Neuronal stem cell (in vitro differentiated cells): ENCODE measurements at regions not wholly inside any gene's neighbourhood (a gene's known extent, or its start where the extent isn't known, plus 50 kb on each side); places are given as distances from the start of the nearest gene placed in this dataset.

Experiments used
- DNase-seq: peaks from one replicate; pipeline ENCODE4 v3.0.0-alpha.2; 2013; ENCODE audit warnings: low spot score
- H2AFZ ChIP-seq: one replicate; pipeline ENCODE4 v1.6.1; 2013; ENCODE audit warnings: mild to moderate bottlenecking, low read length, inconsistent platforms
- H2AK5ac ChIP-seq: 2 replicates; pipeline ENCODE4 v1.6.1; 2013; ENCODE audit warnings: low read depth, mild to moderate bottlenecking, inconsistent platforms, low read length, moderate library complexity, mixed read lengths
- H2BK120ac ChIP-seq: 2 replicates; pipeline ENCODE4 v1.6.1; 2013; ENCODE audit warnings: low read depth, mild to moderate bottlenecking, inconsistent platforms, low read length, moderate library complexity, mixed read lengths
- H2BK12ac ChIP-seq: one replicate; pipeline ENCODE4 v1.6.1; 2013; ENCODE audit warnings: low read length, inconsistent platforms
- H2BK15ac ChIP-seq: 2 replicates; pipeline ENCODE4 v1.6.1; 2013; ENCODE audit warnings: mild to moderate bottlenecking, low read length, inconsistent platforms, mixed read lengths
- H2BK5ac ChIP-seq: one replicate; pipeline ENCODE4 v1.6.1; 2013; ENCODE audit warnings: inconsistent platforms, mild to moderate bottlenecking, low read length, moderate library complexity
- H3K14ac ChIP-seq: one replicate; pipeline ENCODE4 v1.6.1; 2013; ENCODE audit warnings: low read length, inconsistent platforms
- H3K18ac ChIP-seq: 2 replicates; pipeline ENCODE4 v1.6.1; 2013; ENCODE audit warnings: low read length, inconsistent platforms
- H3K23ac ChIP-seq: 2 replicates; pipeline ENCODE4 v1.6.1; 2013; ENCODE audit warnings: low read depth, mild to moderate bottlenecking, mixed read lengths, low read length, inconsistent platforms; ENCODE audit not compliant: poor library complexity
- H3K27ac ChIP-seq: replicated peaks from 3 replicates; pipeline ENCODE4 v1.5.1; 2013; ENCODE audit warnings: low read length, inconsistent platforms
- H3K27me3 ChIP-seq, 3 experiments: 2 replicates each; pipeline ENCODE4 v1.6.1; 2013; ENCODE audit warnings: low read length in 3 of 3, mild to moderate bottlenecking in 2 of 3, inconsistent platforms in 1 of 3, low read depth in 1 of 3, mixed read lengths in 1 of 3, moderate library complexity in 1 of 3; ENCODE audit not compliant: control insufficient read depth in 3 of 3, insufficient read depth in 3 of 3
- H3K36me3 ChIP-seq, 2 donors: replicated peaks in 1 of 2; 2 replicates each; pipeline ENCODE4 v1.6.1; 2013; ENCODE audit warnings: low read length in 2 of 2; ENCODE audit not compliant: control insufficient read depth in 2 of 2, insufficient read depth in 2 of 2
- H3K4ac ChIP-seq: 2 replicates; pipeline ENCODE4 v1.6.1; 2013; ENCODE audit warnings: inconsistent platforms, mild to moderate bottlenecking, low read length, moderate library complexity
- H3K4me1 ChIP-seq, 2 donors: 1 replicate in 1 of 2; 2 replicates in 1 of 2; pipeline ENCODE4 v1.6.1; 2013; ENCODE audit warnings: low read length in 2 of 2, low read depth in 1 of 2; ENCODE audit not compliant: control insufficient read depth in 2 of 2, insufficient read depth in 1 of 2
- H3K4me2 ChIP-seq: one replicate; pipeline ENCODE4 v1.6.1; 2013; ENCODE audit warnings: mild to moderate bottlenecking, low read length, inconsistent platforms; ENCODE audit not compliant: insufficient read depth, poor library complexity, severe bottlenecking
- H3K4me3 ChIP-seq, 2 donors: 2 replicates each; pipeline ENCODE4 v1.5.1; 2013; ENCODE audit warnings: low read length in 2 of 2, mild to moderate bottlenecking in 2 of 2, inconsistent platforms in 1 of 2, moderate library complexity in 1 of 2
- H3K79me1 ChIP-seq: one replicate; pipeline ENCODE4 v1.6.1; 2013; ENCODE audit warnings: low read depth, mild to moderate bottlenecking, inconsistent platforms, low read length, moderate library complexity
- H3K9ac ChIP-seq: one replicate; pipeline ENCODE4 v1.6.1; 2013; ENCODE audit warnings: mild to moderate bottlenecking, low read depth, low read length, inconsistent platforms; ENCODE audit not compliant: poor library complexity
- H3K9me3 ChIP-seq, 2 donors: replicated peaks in 1 of 2; 2 replicates each; pipeline versions ENCODE3 to v1.6.1; 2013; ENCODE audit warnings: low read length in 2 of 2, mild to moderate bottlenecking in 2 of 2, inconsistent platforms in 1 of 2, low read depth in 1 of 2, mixed read lengths in 1 of 2, moderate library complexity in 1 of 2; ENCODE audit not compliant: control insufficient read depth in 2 of 2, insufficient read depth in 1 of 2
- H4K8ac ChIP-seq: one replicate; pipeline ENCODE4 v1.6.1; 2013; ENCODE audit warnings: low read depth, mild to moderate bottlenecking, inconsistent platforms, low read length, moderate library complexity
- H4K91ac ChIP-seq: one replicate; pipeline ENCODE4 v1.6.1; 2013; ENCODE audit warnings: low read length, low read depth, mild to moderate bottlenecking, inconsistent platforms; ENCODE audit not compliant: poor library complexity
- WGBS, 2 donors: extraction: QIAGEN DNeasy Blood & Tissue Kit; methylation state at CpG; one replicate each; pipeline ENCODE4 v1.1.7; 2013; ENCODE audit warnings: missing lambda C conversion rate in 2 of 2, mixed read lengths in 1 of 2; ENCODE audit not compliant: insufficient read length in 2 of 2, insufficient replicate concordance in 1 of 2; ENCODE audit errors: extremely low coverage in 2 of 2; 5-methylcytosine and 5-hydroxymethylcytosine counted together

DNA sequence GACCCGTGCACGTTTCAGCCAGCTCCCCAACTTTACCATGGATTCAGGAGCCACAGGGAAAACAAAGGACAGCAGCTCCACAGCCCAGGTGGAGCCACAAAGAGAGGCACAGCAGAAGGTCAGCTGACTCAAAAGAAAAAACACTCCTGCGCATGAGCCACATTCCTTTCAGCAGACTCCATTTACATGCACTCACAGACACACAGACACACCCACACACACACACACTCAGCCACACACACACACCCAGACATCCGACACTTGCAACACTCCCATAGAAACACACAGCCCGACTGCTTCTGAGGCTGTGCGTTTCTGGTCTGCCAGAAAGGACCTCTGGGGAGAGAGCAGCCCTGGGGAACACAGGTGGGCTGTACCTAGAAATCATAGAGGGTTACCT, 2335.5 kb downstream of the TP53TG3F start:
- H3K27ac ChIP-seq = no peak overlapping the region
- H3K14ac ChIP-seq = no peak overlapping the region
- H4K91ac ChIP-seq = no peak overlapping the region
- H3K9ac ChIP-seq = no peak overlapping the region
- H2BK12ac ChIP-seq = no peak overlapping the region
- no peaks in the 10 kb centered on the region for H3K4me1 ChIP-seq
- no peak overlapping the region for H2AFZ ChIP-seq
- no peak overlapping the region for H3K4ac ChIP-seq
- H3K23ac ChIP-seq = no peak overlapping the region
- no peak for DNase-seq
- H2BK120ac ChIP-seq = no peak overlapping the region
- H3K4me3 ChIP-seq = peak overlapping the region in 1 of 2 donors; percentile 22
- no peaks in the 10 kb centered on the region for H3K79me1 ChIP-seq
- H3K36me3 ChIP-seq = no peaks in the 10 kb centered on the region
- no peak overlapping the region for H3K18ac ChIP-seq
- peaks cover 0 to 72% of the 10 kb centered on the region in 2 donors for H3K9me3 ChIP-seq
- no peak overlapping the region for H2BK5ac ChIP-seq
- H2BK15ac ChIP-seq = no peak overlapping the region
- no peak overlapping the region for H4K8ac ChIP-seq
- H3K27me3 ChIP-seq = peaks cover 0 to 2% (median 0%) of the 10 kb centered on the region in 3 experiments
- no peak overlapping the region for H3K4me2 ChIP-seq
- no CpG with 5 or more reads among the region's 6 CpGs for WGBS, 2 donors
- H2AK5ac ChIP-seq = no peak overlapping the region

DNA sequence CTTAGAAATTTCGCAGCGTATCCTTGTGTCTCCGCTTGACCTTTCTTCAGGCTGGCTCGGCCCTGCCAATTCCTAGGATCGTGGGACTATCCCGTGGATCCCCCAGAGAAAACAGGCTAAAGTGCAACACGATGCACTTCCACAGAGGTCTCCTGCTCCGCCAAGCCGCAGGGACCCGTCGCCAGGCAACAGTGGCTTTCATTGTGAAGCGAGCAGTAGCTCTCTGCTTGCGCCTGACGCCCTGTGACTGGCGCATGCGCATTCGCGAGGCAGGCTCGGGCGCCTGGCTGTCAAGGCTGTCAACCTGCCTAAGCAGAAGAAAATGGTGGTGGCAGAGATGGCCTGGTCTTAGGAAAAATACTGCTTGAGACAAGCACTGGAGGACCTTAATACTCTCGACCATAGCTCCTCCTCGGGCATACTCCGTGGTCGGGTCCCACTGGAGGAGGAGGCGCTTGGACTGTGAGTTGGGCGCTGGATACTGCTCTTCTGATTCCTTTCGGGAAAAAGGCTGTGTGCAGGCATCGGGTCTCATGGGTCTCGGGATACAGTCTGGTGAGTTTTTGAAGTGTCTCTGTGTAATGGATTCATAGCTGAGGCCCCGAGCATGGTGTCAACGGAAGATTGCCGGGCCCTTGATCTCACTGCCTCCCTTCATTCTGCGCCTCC, 2336.1 kb downstream of the TP53TG3F start:
- Histone ChIP-seq H2AFZ (no peak overlapping the region), H3K14ac (no peak overlapping the region), H3K23ac (no peak overlapping the region), H3K27me3 (peaks cover 0 to 2% (median 0%) of the 10 kb centered on the region in 3 experiments), H3K4me2 (no peak overlapping the region), H3K4ac (no peak overlapping the region), H2BK12ac (no peak overlapping the region), H3K79me1 (no peaks in the 10 kb centered on the region), H2BK120ac (no peak overlapping the region), H3K27ac (no peak overlapping the region), H3K36me3 (no peaks in the 10 kb centered on the region), H3K9me3 (peaks cover 0 to 66% of the 10 kb centered on the region in 2 donors), H2BK15ac (no peak overlapping the region), H2BK5ac (no peak overlapping the region), H3K4me3 (peak overlapping the region in 1 of 2 donors; percentile 54), H3K9ac (peak overlapping the region; percentile 21), H3K18ac (no peak overlapping the region), H4K91ac (no peak overlapping the region), H2AK5ac (no peak overlapping the region), H4K8ac (no peak overlapping the region), H3K4me1 (no peaks in the 10 kb centered on the region)
- DNase-seq = no peak
- WGBS, 2 donors = no CpG with 5 or more reads among the region's 33 CpGs

DNA sequence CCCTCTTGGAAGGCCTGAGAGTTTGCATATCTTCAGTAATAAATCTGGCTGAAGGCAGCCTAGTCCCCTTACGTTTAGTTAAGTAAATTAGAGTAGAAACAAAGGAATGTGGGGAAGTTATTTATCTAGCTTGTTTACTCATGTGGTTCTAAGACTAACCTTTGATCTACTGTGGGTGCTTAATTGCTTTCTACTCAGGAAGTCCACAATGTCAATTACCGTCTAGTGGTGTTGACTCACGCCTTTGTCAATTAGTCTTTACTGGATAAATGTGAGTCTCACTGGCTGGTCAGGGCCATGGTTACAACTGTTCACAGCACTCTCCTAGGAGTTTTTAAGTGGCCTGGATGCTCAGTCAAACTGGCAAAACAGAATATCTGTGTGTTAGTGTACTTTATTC, 2338.4 kb downstream of the TP53TG3F start:
- Histone ChIP-seq H3K9me3 (peaks cover 0 to 44% of the 10 kb centered on the region in 2 donors), H3K4ac (no peak overlapping the region), H4K8ac (no peak overlapping the region), H3K4me3 (no peak overlapping the region), H2BK120ac (no peak overlapping the region), H3K36me3 (no peaks in the 10 kb centered on the region), H2BK15ac (no peak overlapping the region), H2AK5ac (no peak overlapping the region), H3K4me2 (no peak overlapping the region), H2AFZ (no peak overlapping the region), H3K27ac (no peak overlapping the region), H3K4me1 (no peaks in the 10 kb centered on the region), H3K14ac (no peak overlapping the region), H3K79me1 (no peaks in the 10 kb centered on the region), H3K23ac (no peak overlapping the region), H3K18ac (no peak overlapping the region), H4K91ac (no peak overlapping the region), H3K27me3 (no peaks in the 10 kb centered on the region), H2BK5ac (no peak overlapping the region), H2BK12ac (no peak overlapping the region), H3K9ac (no peak overlapping the region)
- no peak for DNase-seq
- WGBS, 2 donors = no CpG with 5 or more reads among the region's 3 CpGs

DNA sequence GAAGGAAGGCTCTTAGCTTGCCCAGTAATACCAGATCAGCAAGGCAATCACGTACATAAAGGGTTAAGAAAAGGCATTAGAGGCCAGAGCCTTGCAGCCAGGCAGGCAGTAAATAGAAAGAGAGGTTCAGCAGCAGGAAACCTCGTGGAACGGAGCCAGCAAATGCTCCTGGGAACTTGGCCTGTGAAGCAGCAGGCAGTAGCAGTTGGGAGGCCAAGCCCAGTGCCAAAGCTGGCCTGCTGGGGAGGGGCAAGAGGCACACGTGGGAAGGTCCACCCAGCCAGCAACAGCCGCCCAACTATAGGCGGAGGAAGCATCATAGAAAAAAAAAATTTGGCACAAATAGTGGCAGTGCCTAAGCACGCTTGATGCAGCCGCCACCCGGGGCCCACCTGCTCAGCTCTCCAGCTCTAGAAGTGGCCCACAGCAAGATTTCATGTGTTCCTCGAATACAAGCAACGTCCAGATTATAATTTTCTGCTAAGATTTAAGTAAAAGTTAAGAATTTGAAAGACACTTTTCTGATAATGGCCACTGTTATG, 2339.5 kb downstream of the TP53TG3F start:
- no peaks in the 10 kb centered on the region for H3K27me3 ChIP-seq
- no peak overlapping the region for H3K27ac ChIP-seq
- no peak overlapping the region for H3K23ac ChIP-seq
- H2AFZ ChIP-seq = no peak overlapping the region
- no peaks in the 10 kb centered on the region for H3K36me3 ChIP-seq
- H2AK5ac ChIP-seq = no peak overlapping the region
- no peaks in the 10 kb centered on the region for H3K79me1 ChIP-seq
- no peak overlapping the region for H4K8ac ChIP-seq
- no peak overlapping the region for H4K91ac ChIP-seq
- no peak overlapping the region for H3K4me3 ChIP-seq
- no peaks in the 10 kb centered on the region for H3K4me1 ChIP-seq
- H2BK120ac ChIP-seq = no peak overlapping the region
- H3K14ac ChIP-seq = no peak overlapping the region
- H2BK5ac ChIP-seq = no peak overlapping the region
- H3K18ac ChIP-seq = no peak overlapping the region
- no peak overlapping the region for H3K4ac ChIP-seq
- H3K9me3 ChIP-seq = peaks cover 0 to 33% of the 10 kb centered on the region in 2 donors
- no CpG with 5 or more reads among the region's 11 CpGs for WGBS, 2 donors
- H3K9ac ChIP-seq = no peak overlapping the region
- no peak for DNase-seq
- no peak overlapping the region for H2BK12ac ChIP-seq
- H2BK15ac ChIP-seq = no peak overlapping the region
- no peak overlapping the region for H3K4me2 ChIP-seq
